ENCODE measurements at regions not wholly inside any gene's neighbourhood (a gene's known extent, or its start where the extent isn't known, plus 50 kb on each side); places are given as distances from the start of the nearest gene placed in this dataset.

DNA sequence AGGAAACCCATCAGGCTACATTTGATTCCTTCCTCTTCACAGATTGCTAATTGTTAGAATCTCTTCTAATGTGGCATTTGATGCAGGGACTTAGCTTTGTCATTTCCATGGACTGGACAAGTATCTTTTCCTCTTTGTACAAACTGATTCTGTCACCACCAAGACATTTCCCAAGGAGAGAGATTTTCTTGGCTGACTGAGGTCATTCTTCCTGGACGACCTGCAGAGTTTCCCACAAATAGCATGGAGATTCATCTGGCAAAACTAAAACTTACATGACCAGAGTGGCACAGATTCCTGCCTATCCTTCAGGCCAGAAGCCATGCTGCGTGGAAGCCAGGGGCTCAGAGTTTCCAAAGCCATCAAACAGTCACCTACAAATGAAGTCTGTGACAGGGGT lies 269.2 kb upstream of the LRTM1 start:
- Histone ChIP-seq H3K9me3 (ENCODE audit: control insufficient read depth, insufficient read depth, low read length) (no peaks in the 10 kb centered on the region), H3K4me1 (ENCODE audit: control insufficient read depth, low read length) (no peaks in the 10 kb centered on the region), H3F3A (ENCODE audit: control insufficient read depth, insufficient read depth) (no peaks in the 10 kb centered on the region), H4K20me1 (ENCODE audit: control insufficient read depth, insufficient read depth, low read depth, low read length) (no peaks in the 10 kb centered on the region), H3K4me2 (ENCODE audit: low read length) (no peak overlapping the region), H3K4me3 (ENCODE audit: low read length) (no peak overlapping the region), H3K27ac (ENCODE audit: low read depth, low read length) (no peak overlapping the region), H3K9me2 (replicated peaks; ENCODE audit: control insufficient read depth, low read length) (no peaks in the 10 kb centered on the region), H3K36me3 (ENCODE audit: control insufficient read depth, low read length) (no peaks in the 10 kb centered on the region), H3K27me3 (ENCODE audit: control insufficient read depth, low read length) (no peaks in the 10 kb centered on the region), H3K79me2 (ENCODE audit: control insufficient read depth, low read length) (no peaks in the 10 kb centered on the region)
- TF ChIP-seq EZH2phosphoT487 (IDR thresholded peaks at IDR 0.05; ENCODE audit: borderline replicate concordance, low read length): no peak
- TF ChIP-seq, protein P1, sequence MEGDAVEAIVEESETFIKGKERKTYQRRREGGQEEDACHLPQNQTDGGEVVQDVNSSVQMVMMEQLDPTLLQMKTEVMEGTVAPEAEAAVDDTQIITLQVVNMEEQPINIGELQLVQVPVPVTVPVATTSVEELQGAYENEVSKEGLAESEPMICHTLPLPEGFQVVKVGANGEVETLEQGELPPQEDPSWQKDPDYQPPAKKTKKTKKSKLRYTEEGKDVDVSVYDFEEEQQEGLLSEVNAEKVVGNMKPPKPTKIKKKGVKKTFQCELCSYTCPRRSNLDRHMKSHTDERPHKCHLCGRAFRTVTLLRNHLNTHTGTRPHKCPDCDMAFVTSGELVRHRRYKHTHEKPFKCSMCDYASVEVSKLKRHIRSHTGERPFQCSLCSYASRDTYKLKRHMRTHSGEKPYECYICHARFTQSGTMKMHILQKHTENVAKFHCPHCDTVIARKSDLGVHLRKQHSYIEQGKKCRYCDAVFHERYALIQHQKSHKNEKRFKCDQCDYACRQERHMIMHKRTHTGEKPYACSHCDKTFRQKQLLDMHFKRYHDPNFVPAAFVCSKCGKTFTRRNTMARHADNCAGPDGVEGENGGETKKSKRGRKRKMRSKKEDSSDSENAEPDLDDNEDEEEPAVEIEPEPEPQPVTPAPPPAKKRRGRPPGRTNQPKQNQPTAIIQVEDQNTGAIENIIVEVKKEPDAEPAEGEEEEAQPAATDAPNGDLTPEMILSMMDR (IDR thresholded peaks at IDR 0.05; ENCODE audit: low read depth, low read length, poor library complexity, severe bottlenecking): no peak

DNA sequence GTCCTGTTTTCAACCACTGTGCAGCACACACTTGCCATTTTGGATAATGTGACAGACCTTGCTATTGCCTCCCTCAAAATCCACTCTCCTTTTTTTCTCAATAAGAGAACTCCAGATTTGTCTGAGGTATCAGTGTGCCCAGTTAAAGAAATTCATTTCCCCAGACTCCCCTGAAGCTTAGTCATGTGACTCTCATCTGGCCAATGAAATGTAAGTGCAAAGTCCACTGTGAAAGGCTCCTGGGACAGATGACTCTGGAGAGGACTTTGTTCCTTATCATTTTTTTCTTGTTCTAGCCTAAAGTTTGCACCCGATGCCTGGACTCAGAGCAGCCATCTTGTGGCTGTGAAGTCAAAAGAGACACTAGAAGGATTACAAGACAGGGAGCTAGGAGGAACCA lies 268.6 kb upstream of the LRTM1 start:
- Histone ChIP-seq H3K4me3 (ENCODE audit: low read length) (no peak overlapping the region), H4K20me1 (ENCODE audit: control insufficient read depth, insufficient read depth, low read depth, low read length) (no peaks in the 10 kb centered on the region), H3K79me2 (ENCODE audit: control insufficient read depth, low read length) (no peaks in the 10 kb centered on the region), H3K27me3 (ENCODE audit: control insufficient read depth, low read length) (no peaks in the 10 kb centered on the region), H3K9me2 (replicated peaks; ENCODE audit: control insufficient read depth, low read length) (no peaks in the 10 kb centered on the region), H3K4me2 (ENCODE audit: low read length) (no peak overlapping the region), H3K27ac (ENCODE audit: low read depth, low read length) (no peak overlapping the region), H3K9me3 (ENCODE audit: control insufficient read depth, insufficient read depth, low read length) (no peaks in the 10 kb centered on the region), H3K4me1 (ENCODE audit: control insufficient read depth, low read length) (no peaks in the 10 kb centered on the region), H3F3A (ENCODE audit: control insufficient read depth, insufficient read depth) (no peaks in the 10 kb centered on the region), H3K36me3 (ENCODE audit: control insufficient read depth, low read length) (no peaks in the 10 kb centered on the region)
- TF ChIP-seq, protein P1 (IDR thresholded peaks at IDR 0.05; ENCODE audit: low read depth, low read length, poor library complexity, severe bottlenecking): no peak
- no peak for TF ChIP-seq EZH2phosphoT487 (IDR thresholded peaks at IDR 0.05; ENCODE audit: borderline replicate concordance, low read length)

DNA sequence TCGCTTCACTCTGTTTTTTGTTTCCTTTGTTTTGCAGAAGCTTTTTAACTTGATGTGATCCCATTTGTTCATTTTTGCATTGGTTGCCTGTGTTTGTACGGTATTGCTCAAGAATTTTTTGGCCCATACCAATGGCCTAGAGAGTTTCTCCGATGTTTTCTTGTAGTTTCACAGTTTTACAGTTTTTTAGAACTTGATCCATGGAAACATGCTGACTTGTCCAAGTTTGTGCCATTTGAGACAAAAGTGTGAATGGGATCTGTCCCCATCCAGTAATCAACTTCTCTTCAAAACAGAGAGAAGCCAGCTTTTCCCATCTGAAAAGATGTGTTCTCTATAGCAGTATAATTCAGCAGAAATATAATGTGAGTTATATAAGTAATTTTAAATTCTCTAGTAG lies 266.5 kb upstream of the LRTM1 start:
- Histone ChIP-seq H3K4me3 (ENCODE audit: low read length) (no peak overlapping the region), H3K9me2 (replicated peaks; ENCODE audit: control insufficient read depth, low read length) (no peaks in the 10 kb centered on the region), H3K4me2 (ENCODE audit: low read length) (no peak overlapping the region), H4K20me1 (ENCODE audit: control insufficient read depth, insufficient read depth, low read depth, low read length) (no peaks in the 10 kb centered on the region), H3K27ac (ENCODE audit: low read depth, low read length) (no peak overlapping the region), H3K9me3 (ENCODE audit: control insufficient read depth, insufficient read depth, low read length) (no peaks in the 10 kb centered on the region), H3K79me2 (ENCODE audit: control insufficient read depth, low read length) (no peaks in the 10 kb centered on the region), H3K36me3 (ENCODE audit: control insufficient read depth, low read length) (no peaks in the 10 kb centered on the region), H3K27me3 (ENCODE audit: control insufficient read depth, low read length) (no peaks in the 10 kb centered on the region), H3K4me1 (ENCODE audit: control insufficient read depth, low read length) (no peaks in the 10 kb centered on the region), H3F3A (ENCODE audit: control insufficient read depth, insufficient read depth) (no peaks in the 10 kb centered on the region)
- TF ChIP-seq, protein P1 (IDR thresholded peaks at IDR 0.05; ENCODE audit: low read depth, low read length, poor library complexity, severe bottlenecking): no peak
- TF ChIP-seq EZH2phosphoT487 (IDR thresholded peaks at IDR 0.05; ENCODE audit: borderline replicate concordance, low read length): no peak

Data from DOHH2 (cell line).